ENCODE measurements at regions not wholly inside any gene's neighbourhood (a gene's known extent, or its start where the extent isn't known, plus 50 kb on each side); places are given as distances from the start of the nearest gene placed in this dataset.

GRCh38 chr5:136686192-136686872 is 321.0 kb upstream of the TRPC7 start:
- DNase-seq (no peak), ATAC-seq (peak; percentile 19)
- peak; percentile 28 for TF ChIP-seq CTCF (IDR thresholded peaks at IDR 0.05)
- Histone ChIP-seq H3K4me1 (no peaks in the 10 kb centered on the region), H3K36me3 (no peaks in the 10 kb centered on the region), H3K9me3 (peaks cover 13% of the 10 kb centered on the region), H3K27ac (no peak overlapping the region), H3K4me3 (no peak overlapping the region), H3K27me3 (no peaks in the 10 kb centered on the region)
- intact Hi-C loops (cut with DNase I) = no loop called here

GRCh38 chr5:136682986-136683385 is 317.6 kb upstream of the TRPC7 start:
- intact Hi-C loops (cut with DNase I) = no loop called here
- Histone ChIP-seq H3K27me3 (no peaks in the 10 kb centered on the region), H3K4me1 (no peaks in the 10 kb centered on the region), H3K4me3 (no peak overlapping the region), H3K36me3 (no peaks in the 10 kb centered on the region), H3K9me3 (no peaks in the 10 kb centered on the region), H3K27ac (no peak overlapping the region)
- DNase-seq = no peak
- no peak for ATAC-seq
- no peak for TF ChIP-seq CTCF (IDR thresholded peaks at IDR 0.05)

GRCh38 chr5:136679233-136679632 is 313.9 kb upstream of the TRPC7 start:
- Histone ChIP-seq H3K27ac (no peak overlapping the region), H3K9me3 (no peaks in the 10 kb centered on the region), H3K27me3 (no peaks in the 10 kb centered on the region), H3K36me3 (no peaks in the 10 kb centered on the region), H3K4me1 (no peaks in the 10 kb centered on the region), H3K4me3 (no peak overlapping the region)
- intact Hi-C loops (cut with DNase I) = no loop called here
- ATAC-seq (no peak), DNase-seq (no peak)
- no peak for TF ChIP-seq CTCF (IDR thresholded peaks at IDR 0.05)

- DNase-seq (no peak), ATAC-seq (no peak)
- H3K36me3 ChIP-seq = no peaks in the 10 kb centered on the region
- intact Hi-C loops (cut with DNase I) = no loop called here
- no peaks in the 10 kb centered on the region for H3K4me1 ChIP-seq
- no peak overlapping the region for H3K4me3 ChIP-seq
- no peak for TF ChIP-seq CTCF (IDR thresholded peaks at IDR 0.05)
- H3K9me3 ChIP-seq = no peaks in the 10 kb centered on the region
- H3K27me3 ChIP-seq = no peaks in the 10 kb centered on the region
- no peak overlapping the region for H3K27ac ChIP-seq
These were observed 311.9 kb upstream of the TRPC7 start for GRCh38 chr5:136677217-136677616.

GRCh38 chr5:136676685-136677084 is 311.3 kb upstream of the TRPC7 start:
- DNase-seq = no peak
- Histone ChIP-seq H3K9me3 (no peaks in the 10 kb centered on the region), H3K36me3 (no peaks in the 10 kb centered on the region), H3K27ac (no peak overlapping the region), H3K4me3 (no peak overlapping the region), H3K27me3 (no peaks in the 10 kb centered on the region), H3K4me1 (no peaks in the 10 kb centered on the region)
- intact Hi-C loops (cut with DNase I) = no loop called here
- no peak for ATAC-seq
- TF ChIP-seq CTCF (IDR thresholded peaks at IDR 0.05) = no peak

GRCh38 chr5:136675769-136676168 is 310.4 kb upstream of the TRPC7 start:
- DNase-seq = no peak
- no peak for TF ChIP-seq CTCF (IDR thresholded peaks at IDR 0.05)
- no peak overlapping the region for H3K27ac ChIP-seq
- H3K4me1 ChIP-seq = no peaks in the 10 kb centered on the region
- H3K4me3 ChIP-seq = no peak overlapping the region
- intact Hi-C loops (cut with DNase I) = no loop called here
- no peaks in the 10 kb centered on the region for H3K9me3 ChIP-seq
- H3K27me3 ChIP-seq = no peaks in the 10 kb centered on the region
- no peak for ATAC-seq
- no peaks in the 10 kb centered on the region for H3K36me3 ChIP-seq
